K562 (cell line): ENCODE measurements at regions not wholly inside any gene's neighbourhood (a gene's known extent, or its start where the extent isn't known, plus 50 kb on each side); places are given as distances from the start of the nearest gene placed in this dataset.

ENCODE experiments used
- ATAC-seq: fragments of 200-7000 bp; cut with Tn5 transposase; 3 replicates; pipeline ENCODE4 v1.9.1; 2020; ENCODE audit warnings: moderate library complexity
- BruUV-seq: library from RNA; stranded (reverse); fragments of 400-500 nt; replicated peaks from 2 replicates; lab custom pipeline; 2021; lab: Mats Ljungman, UMichigan
- CTCF ChIA-PET: fragments of 300-600 bp; formaldehyde crosslinking; extraction: SDS; loops from one replicate; lab custom pipeline; 2021; ENCODE audit warnings: low intra/inter-chr PET ratio; lab: Yijun Ruan, JAX
- POLR2A ChIA-PET: fragments of 300-600, 350-650 bp; sonication (Branson Sonifier 250); formaldehyde crosslinking; extraction: SDS; loops from one replicate; lab custom pipeline; 2021; ENCODE audit warnings: antibody characterized with exemption, inconsistent platforms; lab: Yijun Ruan, JAX
- DNase-seq, 4 experiments: peaks; one replicate each; pipeline versions ENCODE4 v3.0.0 to v3.0.0-alpha.2; 2011 to 2018; ENCODE audit warnings: low spot score in 3 of 4, mixed read lengths in 3 of 4; ENCODE audit errors: extremely low read depth in 1 of 4
- FAIRE-seq: peaks from 2 replicates; lab custom pipeline; 2011; peaks lifted over from hg19 to GRCh38; lab: Jason Lieb, UNC
- H2AFZ ChIP-seq: 2 replicates; pipeline ENCODE4 v1.6.0; 2011; ENCODE audit warnings: low read depth, low read length, control low read depth, inconsistent platforms
- H3K27ac ChIP-seq: fragments of 200-600 bp; 3 replicates; pipeline ENCODE4 v1.8.0; 2011; ENCODE audit warnings: low read depth, mild to moderate bottlenecking, control low read depth, inconsistent platforms, low read length, moderate library complexity, mixed read lengths; ENCODE audit errors: extremely low read depth
- H3K27me3 ChIP-seq, 2 experiments: fragments of 300-600 bp in 1 of 2; 2 replicates in 1 of 2; 3 replicates in 1 of 2; pipeline versions ENCODE4 v1.6.0 to v1.8.0; 2011; ENCODE audit warnings: inconsistent platforms in 2 of 2, low read length in 2 of 2, mild to moderate bottlenecking in 1 of 2, mixed read lengths in 1 of 2, moderate library complexity in 1 of 2; ENCODE audit not compliant: control insufficient read depth in 2 of 2, insufficient read depth in 2 of 2
- H3K36me3 ChIP-seq: fragments of 300-600 bp; 3 replicates; pipeline ENCODE4 v1.8.0; 2011; ENCODE audit warnings: mild to moderate bottlenecking, low read length, inconsistent platforms; ENCODE audit not compliant: control insufficient read depth, insufficient read depth
- H3K4me1 ChIP-seq, 2 experiments: fragments of 200-600 bp in 1 of 2; replicated peaks in 1 of 2; 2 replicates in 1 of 2; 3 replicates in 1 of 2; pipeline versions ENCODE4 v1.5.1 to v1.8.0; 2011; ENCODE audit warnings: inconsistent platforms in 2 of 2, low read length in 2 of 2, mild to moderate bottlenecking in 1 of 2, mixed read lengths in 1 of 2, moderate library complexity in 1 of 2; ENCODE audit not compliant: control insufficient read depth in 2 of 2, insufficient read depth in 2 of 2
- H3K4me2 ChIP-seq: 2 replicates; pipeline ENCODE4 v1.6.1; 2011; ENCODE audit warnings: low read length, control low read depth, inconsistent platforms, mixed read lengths; ENCODE audit not compliant: insufficient read depth
- H3K4me3 ChIP-seq: fragments of 200-600 bp; sonication (generic), shearing (Covaris generic); 2 replicates; pipeline ENCODE4 v1.5.1; 2016; ENCODE audit warnings: control low read depth, inconsistent platforms
- H3K79me2 ChIP-seq: fragments of 200-600 bp; 3 replicates; pipeline ENCODE4 v1.8.0; 2011; ENCODE audit warnings: low read length, inconsistent platforms; ENCODE audit not compliant: control insufficient read depth, insufficient read depth
- H3K9ac ChIP-seq, 2 experiments: 2 replicates each; pipeline versions ENCODE4 v1.6.0 to v1.6.1; 2011; ENCODE audit warnings: low read depth in 2 of 2, low read length in 2 of 2, control low read depth in 1 of 2, inconsistent platforms in 1 of 2, mild to moderate bottlenecking in 1 of 2, mixed read lengths in 1 of 2; ENCODE audit not compliant: insufficient read depth in 1 of 2
- H3K9me1 ChIP-seq: one replicate; pipeline ENCODE4 v1.6.0; 2011; ENCODE audit warnings: inconsistent platforms, mild to moderate bottlenecking, low read length, moderate library complexity; ENCODE audit not compliant: control insufficient read depth, insufficient read depth
- H3K9me3 ChIP-seq: replicated peaks from 2 replicates; pipeline ENCODE4 v1.5.1; 2011; ENCODE audit warnings: low read depth, low read length, inconsistent platforms; ENCODE audit not compliant: control insufficient read depth, insufficient read depth
- H4K20me1 ChIP-seq: replicated peaks from 2 replicates; pipeline ENCODE4 v1.6.1; 2011; ENCODE audit warnings: low read length, inconsistent platforms, mixed read lengths; ENCODE audit not compliant: control insufficient read depth, insufficient read depth
- in situ Hi-C: fragments of 300-500 bp; cut with MboI; formaldehyde crosslinking; loops from 4 replicates; pipeline ENCODE4 v1.15.0; 2018; ENCODE audit warnings: inconsistent platforms, mixed read lengths
- intact Hi-C: fragments of 100-400 bp; cut with micrococcal nuclease; formaldehyde crosslinking; loops from 2 replicates; pipeline ENCODE4 v1.14.2; 2022
- TF ChIP-seq, protein P1 (sequence below): conservative IDR thresholded peaks from 2 replicates; pipeline ENCODE4 v1.6.1; 2011; ENCODE audit warnings: low read depth, mild to moderate bottlenecking, low read length; ENCODE audit not compliant: control insufficient read depth
- TF ChIP-seq, protein P2 (sequence below): fragments of 250-450 bp; sonication (Bioruptor Pico); IDR thresholded peaks from 2 replicates; pipeline ENCODE4 v1.4.0; 2020; ENCODE audit warnings: mild to moderate bottlenecking, moderate library complexity

DNA sequence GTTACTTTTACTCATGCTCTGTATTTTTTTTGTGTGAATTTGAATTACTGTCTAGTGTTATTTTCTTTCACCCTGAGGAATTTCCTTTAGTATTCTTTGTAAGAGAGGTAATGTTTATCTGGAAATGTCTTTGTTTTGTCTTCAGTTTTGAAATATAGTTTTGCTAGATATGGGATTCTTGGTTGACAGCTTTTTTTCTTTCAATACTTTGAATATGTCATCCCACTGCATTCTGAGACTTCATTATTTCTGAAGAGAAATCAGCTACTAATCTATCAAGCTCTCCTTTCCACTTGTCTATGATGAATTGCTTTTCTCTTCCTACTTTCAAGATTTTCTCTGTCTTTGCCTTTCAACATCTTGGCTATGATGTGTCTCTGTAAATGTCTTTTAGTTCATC is 217.0 kb upstream of the CASK start:
- FAIRE-seq (no peak), DNase-seq (no peak), ATAC-seq (no peak)
- Histone ChIP-seq H3K36me3 (no peaks in the 10 kb centered on the region), H3K9ac (no peak overlapping the region), H3K4me2 (no peak overlapping the region), H2AFZ (no peak overlapping the region), H3K27ac (no peak overlapping the region), H4K20me1 (no peaks in the 10 kb centered on the region), H3K9me3 (no peaks in the 10 kb centered on the region), H3K79me2 (no peaks in the 10 kb centered on the region), H3K4me3 (no peak overlapping the region), H3K9me1 (no peaks in the 10 kb centered on the region), H3K27me3 (no peaks in the 10 kb centered on the region), H3K4me1 (no peaks in the 10 kb centered on the region)
- ChIA-PET CTCF (no interaction called here), POLR2A (no interaction called here)
- no TSS peak for BruUV-seq
- in situ Hi-C loops (no loop called here), intact Hi-C loops (no loop called here)
- TF ChIP-seq, protein P1, sequence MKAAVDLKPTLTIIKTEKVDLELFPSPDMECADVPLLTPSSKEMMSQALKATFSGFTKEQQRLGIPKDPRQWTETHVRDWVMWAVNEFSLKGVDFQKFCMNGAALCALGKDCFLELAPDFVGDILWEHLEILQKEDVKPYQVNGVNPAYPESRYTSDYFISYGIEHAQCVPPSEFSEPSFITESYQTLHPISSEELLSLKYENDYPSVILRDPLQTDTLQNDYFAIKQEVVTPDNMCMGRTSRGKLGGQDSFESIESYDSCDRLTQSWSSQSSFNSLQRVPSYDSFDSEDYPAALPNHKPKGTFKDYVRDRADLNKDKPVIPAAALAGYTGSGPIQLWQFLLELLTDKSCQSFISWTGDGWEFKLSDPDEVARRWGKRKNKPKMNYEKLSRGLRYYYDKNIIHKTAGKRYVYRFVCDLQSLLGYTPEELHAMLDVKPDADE: no peak
- TF ChIP-seq, protein P2, sequence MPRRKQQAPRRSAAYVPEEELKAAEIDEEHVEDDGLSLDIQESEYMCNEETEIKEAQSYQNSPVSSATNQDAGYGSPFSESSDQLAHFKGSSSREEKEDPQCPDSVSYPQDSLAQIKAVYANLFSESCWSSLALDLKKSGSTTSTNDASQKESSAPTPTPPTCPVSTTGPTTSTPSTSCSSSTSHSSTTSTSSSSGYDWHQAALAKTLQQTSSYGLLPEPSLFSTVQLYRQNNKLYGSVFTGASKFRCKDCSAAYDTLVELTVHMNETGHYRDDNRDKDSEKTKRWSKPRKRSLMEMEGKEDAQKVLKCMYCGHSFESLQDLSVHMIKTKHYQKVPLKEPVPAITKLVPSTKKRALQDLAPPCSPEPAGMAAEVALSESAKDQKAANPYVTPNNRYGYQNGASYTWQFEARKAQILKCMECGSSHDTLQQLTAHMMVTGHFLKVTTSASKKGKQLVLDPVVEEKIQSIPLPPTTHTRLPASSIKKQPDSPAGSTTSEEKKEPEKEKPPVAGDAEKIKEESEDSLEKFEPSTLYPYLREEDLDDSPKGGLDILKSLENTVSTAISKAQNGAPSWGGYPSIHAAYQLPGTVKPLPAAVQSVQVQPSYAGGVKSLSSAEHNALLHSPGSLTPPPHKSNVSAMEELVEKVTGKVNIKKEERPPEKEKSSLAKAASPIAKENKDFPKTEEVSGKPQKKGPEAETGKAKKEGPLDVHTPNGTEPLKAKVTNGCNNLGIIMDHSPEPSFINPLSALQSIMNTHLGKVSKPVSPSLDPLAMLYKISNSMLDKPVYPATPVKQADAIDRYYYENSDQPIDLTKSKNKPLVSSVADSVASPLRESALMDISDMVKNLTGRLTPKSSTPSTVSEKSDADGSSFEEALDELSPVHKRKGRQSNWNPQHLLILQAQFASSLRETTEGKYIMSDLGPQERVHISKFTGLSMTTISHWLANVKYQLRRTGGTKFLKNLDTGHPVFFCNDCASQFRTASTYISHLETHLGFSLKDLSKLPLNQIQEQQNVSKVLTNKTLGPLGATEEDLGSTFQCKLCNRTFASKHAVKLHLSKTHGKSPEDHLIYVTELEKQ (CRISPR knock-in tag): no peak
